GM12892 (cell line): ENCODE measurements at regions not wholly inside any gene's neighbourhood (a gene's known extent, or its start where the extent isn't known, plus 50 kb on each side); places are given as distances from the start of the nearest gene placed in this dataset.

Experiments
- POLR2A ChIP-seq: IDR thresholded peaks from 2 replicates; pipeline ENCODE4 v1.6.1; 2011; ENCODE audit warnings: low read depth, low read length, control low read depth
- POLR2AphosphoS5 ChIP-seq: IDR thresholded peaks from 2 replicates; pipeline ENCODE4 v1.6.1; 2011; ENCODE audit warnings: low read depth, low read length, control low read depth
- TAF1 ChIP-seq: IDR thresholded peaks from 2 replicates; pipeline ENCODE4 v1.6.1; 2011; ENCODE audit warnings: low read depth, mild to moderate bottlenecking, control low read depth, low read length, borderline replicate concordance

- TF ChIP-seq TAF1 (no peak), POLR2AphosphoS5 (no peak), POLR2A (no peak)
These were observed 81.8 kb downstream of the EMP1 start for GRCh38 chr12:13278249-13278787.
